DMS53 (cell line): ENCODE measurements at regions not wholly inside any gene's neighbourhood (a gene's known extent, or its start where the extent isn't known, plus 50 kb on each side); places are given as distances from the start of the nearest gene placed in this dataset.

Experiments used
- DNase-seq: peaks from one replicate; lab custom pipeline; 2025; lab: John Stamatoyannopoulos, UW

- no peak for DNase-seq
Measured at GRCh38 chr1:199855580-199855979, 171.9 kb upstream of the NR5A2 start.

- DNase-seq, result no peak
Measured at GRCh38 chr1:199856216-199856780, 171.2 kb upstream of the NR5A2 start.

GRCh38 chr1:199857108-199857507 is 170.4 kb upstream of the NR5A2 start:
- no peak for DNase-seq

- DNase-seq, result no peak
Measured at GRCh38 chr1:199857516-199857915, 170.0 kb upstream of the NR5A2 start.

GRCh38 chr1:199858171-199858570 is 169.3 kb upstream of the NR5A2 start:
- no peak for DNase-seq

GRCh38 chr1:199858856-199859255 is 168.7 kb upstream of the NR5A2 start:
- no peak for DNase-seq

- DNase-seq, result peak; percentile 83
Measured at GRCh38 chr1:199859491-199859933, 168.0 kb upstream of the NR5A2 start.

GRCh38 chr1:199861020-199861795 is 166.3 kb upstream of the NR5A2 start:
- peak; percentile 11 for DNase-seq

GRCh38 chr1:199862047-199862446 is 165.5 kb upstream of the NR5A2 start:
- DNase-seq, result no peak

- DNase-seq, result no peak
Measured at GRCh38 chr1:199866210-199866617, 161.3 kb upstream of the NR5A2 start.

- DNase-seq, result no peak
Measured at GRCh38 chr1:199867601-199868000, 159.9 kb upstream of the NR5A2 start.

- no peak for DNase-seq
Measured at GRCh38 chr1:199868777-199869176, 158.7 kb upstream of the NR5A2 start.

- DNase-seq, result no peak
Measured at GRCh38 chr1:199875337-199875736, 152.2 kb upstream of the NR5A2 start.

- no peak for DNase-seq
Measured at GRCh38 chr1:199875856-199876255, 151.7 kb upstream of the NR5A2 start.

- no peak for DNase-seq
Measured at GRCh38 chr1:199877526-199878384, 149.8 kb upstream of the NR5A2 start.

GRCh38 chr1:199878823-199879222 is 148.7 kb upstream of the NR5A2 start:
- no peak for DNase-seq

- peak; percentile 49 for DNase-seq
Measured at GRCh38 chr1:199898654-199899053, 128.9 kb upstream of the NR5A2 start.

GRCh38 chr1:199901341-199901740 is 126.2 kb upstream of the NR5A2 start:
- no peak for DNase-seq

- no peak for DNase-seq
Measured at GRCh38 chr1:199907361-199907760, 120.1 kb upstream of the NR5A2 start.

GRCh38 chr1:199909137-199909536 is 118.4 kb upstream of the NR5A2 start:
- DNase-seq, result peak; percentile 31

GRCh38 chr1:199913318-199913717 is 114.2 kb upstream of the NR5A2 start:
- DNase-seq, result no peak

GRCh38 chr1:199914546-199914945 is 113.0 kb upstream of the NR5A2 start:
- no peak for DNase-seq
